ENCODE measurements at regions not wholly inside any gene's neighbourhood (a gene's known extent, or its start where the extent isn't known, plus 50 kb on each side); places are given as distances from the start of the nearest gene placed in this dataset.

DNA sequence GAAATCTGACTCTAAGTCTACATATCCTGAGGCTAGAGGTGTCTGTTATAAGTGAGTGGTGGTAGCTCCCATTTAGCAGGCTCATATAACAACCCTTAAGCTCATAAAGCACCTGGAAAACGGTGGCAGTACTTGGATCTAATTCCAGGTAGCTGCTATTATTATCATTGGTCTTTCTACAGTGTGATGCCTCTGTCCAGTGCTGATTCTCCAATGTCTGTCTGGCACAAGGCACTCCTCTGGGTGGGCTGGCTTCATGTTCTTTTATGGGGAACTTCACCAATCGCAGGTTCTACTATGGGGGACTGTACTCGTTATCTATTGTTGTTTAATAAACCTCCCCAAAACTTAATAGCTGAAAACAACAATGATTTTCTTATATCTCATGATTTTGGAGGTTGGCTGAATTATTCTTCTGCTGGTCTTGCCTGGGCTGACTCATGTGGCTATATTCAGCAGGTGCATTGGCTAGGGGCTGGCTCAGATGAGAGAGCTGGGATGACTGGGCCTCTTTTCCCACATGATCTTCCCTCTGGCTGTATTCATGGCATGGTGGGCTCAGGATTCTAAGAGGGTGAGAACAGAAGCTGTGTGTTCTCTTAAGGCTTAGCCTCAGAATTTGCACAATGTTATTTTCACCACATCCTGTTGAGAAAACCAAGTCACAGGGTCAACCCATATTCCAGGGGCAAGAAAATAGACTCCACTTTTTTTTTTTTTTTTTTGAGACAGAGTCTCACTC, 93.0 kb upstream of the PCGF5 start:
- H3K4me1 ChIP-seq = no peaks in the 10 kb centered on the region
- no peak for TF ChIP-seq CTCF (IDR thresholded peaks at IDR 0.05)
- no peak overlapping the region for H3K27ac ChIP-seq
- H3K36me3 ChIP-seq (ENCODE audit: insufficient read depth in 1 of 2, low read depth in 1 of 2) = no peaks in the 10 kb centered on the region
- no peaks in the 10 kb centered on the region for H3K27me3 ChIP-seq (ENCODE audit: insufficient read depth in 3 of 3, low read length in 2 of 3)
- DNase-seq (no peak), ATAC-seq (peak in 2 of 4 donors; percentile 47 to 49)
- H3K4me3 ChIP-seq = no peak overlapping the region
- intact Hi-C loops (cut with DNase I) = no loop called here
- H3K9me3 ChIP-seq = no peaks in the 10 kb centered on the region
- WGBS, 3 donors = 62 to 73% (median 71%) methylated on average over 3 of the region's 3 CpGs

DNA sequence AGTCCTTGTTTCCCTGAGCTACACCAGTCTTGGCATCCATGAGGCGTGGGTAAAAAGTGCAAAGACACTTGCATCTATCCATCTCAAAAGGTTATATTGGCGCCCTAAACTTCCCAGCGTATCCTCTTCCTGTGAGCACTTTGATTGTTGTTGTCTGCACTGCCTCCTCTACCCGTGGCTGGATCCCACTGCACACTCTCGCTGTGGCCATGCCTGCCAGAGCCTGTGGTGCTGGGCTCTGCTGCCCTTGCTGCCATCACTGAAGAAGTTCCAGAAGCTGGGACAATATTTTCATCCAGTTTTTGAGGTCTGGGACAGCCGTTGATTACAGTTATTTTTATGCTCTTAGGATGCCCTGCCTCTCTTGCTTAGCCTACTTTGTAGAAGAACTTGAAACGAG, 85.3 kb upstream of the PCGF5 start:
- H3K4me3 ChIP-seq = no peak overlapping the region
- no peaks in the 10 kb centered on the region for H3K9me3 ChIP-seq
- no peak for TF ChIP-seq CTCF (IDR thresholded peaks at IDR 0.05)
- no peak for ATAC-seq
- WGBS, 3 donors = 69 to 72% (median 72%) methylated on average over 7 of the region's 7 CpGs
- H3K36me3 ChIP-seq (ENCODE audit: insufficient read depth in 1 of 2, low read depth in 1 of 2) = no peaks in the 10 kb centered on the region
- no peak overlapping the region for H3K27ac ChIP-seq
- intact Hi-C loops (cut with DNase I) = no loop called here
- no peak for DNase-seq
- H3K4me1 ChIP-seq = no peaks in the 10 kb centered on the region
- H3K27me3 ChIP-seq (ENCODE audit: insufficient read depth in 3 of 3, low read length in 2 of 3) = no peaks in the 10 kb centered on the region

- whole genome bisulfite sequencing, 3 donors = 92 to 94% (median 93%) methylated on average over 6 of the region's 6 CpGs
- Histone ChIP-seq H3K36me3 (ENCODE audit: insufficient read depth in 1 of 2, low read depth in 1 of 2) (no peaks in the 10 kb centered on the region), H3K27me3 (ENCODE audit: insufficient read depth in 3 of 3, low read length in 2 of 3) (no peaks in the 10 kb centered on the region), H3K4me1 (no peaks in the 10 kb centered on the region), H3K27ac (no peak overlapping the region), H3K9me3 (no peaks in the 10 kb centered on the region), H3K4me3 (no peak overlapping the region)
- DNase-seq = no peak
- intact Hi-C loops (cut with DNase I) = no loop called here
- ATAC-seq = no peak
- TF ChIP-seq CTCF (IDR thresholded peaks at IDR 0.05) = no peak
Observed at GRCh38 chr10:91137011-91137643, 83.3 kb upstream of the PCGF5 start.

GRCh38 chr10:91137822-91138221, 82.6 kb upstream of the PCGF5 start:
- Histone ChIP-seq H3K4me1 (no peaks in the 10 kb centered on the region), H3K27ac (no peak overlapping the region), H3K9me3 (no peaks in the 10 kb centered on the region), H3K36me3 (ENCODE audit: insufficient read depth in 1 of 2, low read depth in 1 of 2) (no peaks in the 10 kb centered on the region), H3K27me3 (ENCODE audit: insufficient read depth in 3 of 3, low read length in 2 of 3) (no peaks in the 10 kb centered on the region), H3K4me3 (no peak overlapping the region)
- DNase-seq (no peak), ATAC-seq (no peak)
- 48 to 64% (median 59%) methylated on average over 1 of the region's 1 CpG for WGBS, 3 donors
- no peak for TF ChIP-seq CTCF (IDR thresholded peaks at IDR 0.05)
- intact Hi-C loops (cut with DNase I) = no loop called here

Measured in psoas muscle (tissue), 7 donors.